SK-N-MC (cell line): ENCODE measurements at regions not wholly inside any gene's neighbourhood (a gene's known extent, or its start where the extent isn't known, plus 50 kb on each side); places are given as distances from the start of the nearest gene placed in this dataset.

Experiments
- DNase-seq: peaks from one replicate; pipeline ENCODE4 v3.0.0-alpha.2; 2011; ENCODE audit warnings: low read depth, low spot score
- H3K27ac ChIP-seq: fragments of 200-600 bp; sonication (generic); 2 replicates; pipeline ENCODE4 v1.5.1; 2016; ENCODE audit warnings: mixed run types
- H3K36me3 ChIP-seq: fragments of 200-600 bp; sonication (generic); 2 replicates; pipeline ENCODE4 v1.6.1; 2017; ENCODE audit warnings: antibody characterized with exemption, low read length, mixed read lengths; ENCODE audit not compliant: insufficient read depth
- H3K4me3 ChIP-seq: fragments of 200-600 bp; sonication (generic); 2 replicates; pipeline ENCODE4 v1.5.1; 2016
- H3K9ac ChIP-seq: fragments of 200-600 bp; sonication (generic); 2 replicates; pipeline ENCODE4 v1.8.0; 2017; ENCODE audit warnings: mixed run types, mixed read lengths; ENCODE audit not compliant: insufficient read length
- H3K9me3 ChIP-seq: fragments of 200-600 bp; sonication (generic); 2 replicates; pipeline ENCODE4 v1.6.1; 2017; ENCODE audit warnings: low read depth, mild to moderate bottlenecking, antibody characterized with exemption, low read length, moderate library complexity, mixed read lengths
- EZH2 ChIP-seq: fragments of 200-600 bp; sonication (generic); IDR thresholded peaks from one replicate; pipeline ENCODE4 v1.6.1; 2017; ENCODE audit warnings: antibody characterized with exemption
- FOXP2 ChIP-seq: optimal IDR thresholded peaks from 2 replicates; pipeline ENCODE3; 2011; ENCODE audit warnings: mild to moderate bottlenecking, moderate library complexity; ENCODE audit not compliant: insufficient read depth; ENCODE audit errors: extremely low read length, control extremely low read depth
- POLR2AphosphoS5 ChIP-seq: IDR thresholded peaks from 2 replicates; pipeline ENCODE4 v1.6.1; 2012; ENCODE audit warnings: mild to moderate bottlenecking, low read depth, low read length, borderline replicate concordance

DNA sequence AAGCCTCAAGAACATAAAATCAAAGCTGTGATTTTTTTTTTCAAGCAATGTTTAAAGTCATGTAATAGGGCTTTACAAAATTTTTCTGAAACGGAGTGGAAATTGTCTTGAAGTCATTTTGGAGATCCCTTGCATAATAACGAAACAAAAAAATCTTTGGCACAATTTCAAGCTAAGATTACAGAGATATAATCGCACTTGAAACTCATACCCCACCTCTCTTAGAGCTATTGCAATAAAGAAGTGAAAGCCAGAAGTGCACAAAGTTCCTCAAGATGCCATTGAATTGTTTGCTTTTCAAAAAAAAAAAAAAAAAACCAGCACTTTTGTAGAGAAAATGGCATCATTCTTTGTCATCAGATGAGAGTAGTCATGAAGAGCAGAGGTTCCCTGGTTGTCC lies 152.3 kb downstream of the PAX3 start:
- peak overlapping the region; percentile 16 for H3K9ac ChIP-seq
- TF ChIP-seq FOXP2 (no peak), EZH2 (no peak), POLR2AphosphoS5 (no peak)
- no peak for DNase-seq
- no peaks in the 10 kb centered on the region for H3K9me3 ChIP-seq
- peak overlapping the region; percentile 43; the same call in 1 of the 2 replicates for H3K27ac ChIP-seq
- H3K36me3 ChIP-seq: no peaks in the 10 kb centered on the region
- H3K4me3 ChIP-seq: peak overlapping the region; percentile 40

DNA sequence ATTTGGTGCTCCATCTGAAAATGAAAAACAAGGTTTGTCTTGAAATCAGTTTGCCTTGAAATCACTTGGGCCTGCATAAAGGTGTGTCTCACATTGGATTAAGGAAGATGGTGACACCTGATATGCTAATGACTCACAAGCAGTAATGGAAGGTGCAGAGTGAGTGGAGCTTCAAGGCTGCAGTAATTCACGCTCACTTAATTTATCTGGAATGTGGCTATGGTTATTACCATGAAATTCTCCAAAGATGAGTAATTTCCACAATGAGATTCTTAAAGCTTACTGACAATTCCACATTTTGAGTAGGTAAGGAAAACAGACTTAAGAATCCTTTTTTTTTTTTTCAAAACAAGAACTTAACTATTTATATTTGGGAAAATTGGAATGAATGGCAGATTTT lies 156.8 kb downstream of the PAX3 start:
- H3K9ac ChIP-seq: no peak overlapping the region
- H3K9me3 ChIP-seq: no peaks in the 10 kb centered on the region
- H3K4me3 ChIP-seq: no peak overlapping the region
- no peak overlapping the region for H3K27ac ChIP-seq
- H3K36me3 ChIP-seq: no peaks in the 10 kb centered on the region
- TF ChIP-seq EZH2 (no peak), FOXP2 (no peak), POLR2AphosphoS5 (no peak)
- DNase-seq: no peak

DNA sequence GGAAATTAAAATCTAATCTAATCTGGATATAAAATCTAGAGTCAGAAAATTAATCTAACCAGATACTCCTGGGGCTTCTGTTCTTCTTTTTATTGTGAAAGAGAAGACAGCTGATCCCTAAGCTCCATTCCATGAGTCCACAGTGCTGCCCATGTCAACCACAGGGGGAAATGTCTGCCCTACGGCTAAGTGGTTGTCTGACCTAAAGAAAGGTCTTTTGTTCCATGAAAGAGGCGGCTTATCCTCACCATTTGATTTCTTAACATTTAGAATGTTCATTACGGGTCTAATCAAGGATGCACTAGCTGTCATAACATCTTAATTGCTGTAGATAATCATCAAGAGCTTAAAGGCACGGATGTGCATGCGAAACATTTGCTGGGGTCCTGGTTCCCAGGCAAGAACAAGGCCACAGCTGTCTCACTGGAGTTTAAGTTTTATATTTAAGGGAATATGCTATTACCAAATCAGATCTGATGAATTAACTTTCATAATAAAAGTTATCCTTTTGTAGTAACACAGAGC lies 162.6 kb downstream of the PAX3 start:
- Histone ChIP-seq H3K9ac (no peak overlapping the region), H3K36me3 (no peaks in the 10 kb centered on the region), H3K27ac (no peak overlapping the region), H3K4me3 (no peak overlapping the region), H3K9me3 (no peaks in the 10 kb centered on the region)
- no peak for DNase-seq
- TF ChIP-seq FOXP2 (no peak), POLR2AphosphoS5 (no peak), EZH2 (no peak)

DNA sequence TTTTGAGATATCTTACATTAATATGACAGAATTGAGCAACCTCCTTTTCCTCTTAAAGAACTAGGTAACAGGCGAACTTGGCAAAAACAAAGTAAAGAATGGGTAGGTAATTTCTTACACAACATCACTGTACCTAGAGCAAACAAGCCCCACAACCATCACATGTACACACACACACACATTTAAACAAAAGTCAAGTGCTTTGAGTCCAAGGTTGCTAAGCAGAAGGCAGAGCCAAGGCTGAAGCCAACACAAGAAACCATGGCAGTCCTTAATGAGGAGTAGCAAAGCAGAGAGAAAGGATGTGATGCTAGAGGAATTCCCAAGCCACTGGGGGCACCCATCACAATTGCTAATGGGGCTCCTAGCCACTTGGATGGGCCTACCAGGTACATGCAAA lies 164.1 kb downstream of the PAX3 start:
- no peak for DNase-seq
- Histone ChIP-seq H3K9me3 (no peaks in the 10 kb centered on the region), H3K36me3 (no peaks in the 10 kb centered on the region), H3K4me3 (no peak overlapping the region), H3K27ac (no peak overlapping the region), H3K9ac (no peak overlapping the region)
- TF ChIP-seq POLR2AphosphoS5 (no peak), EZH2 (no peak), FOXP2 (no peak)

DNA sequence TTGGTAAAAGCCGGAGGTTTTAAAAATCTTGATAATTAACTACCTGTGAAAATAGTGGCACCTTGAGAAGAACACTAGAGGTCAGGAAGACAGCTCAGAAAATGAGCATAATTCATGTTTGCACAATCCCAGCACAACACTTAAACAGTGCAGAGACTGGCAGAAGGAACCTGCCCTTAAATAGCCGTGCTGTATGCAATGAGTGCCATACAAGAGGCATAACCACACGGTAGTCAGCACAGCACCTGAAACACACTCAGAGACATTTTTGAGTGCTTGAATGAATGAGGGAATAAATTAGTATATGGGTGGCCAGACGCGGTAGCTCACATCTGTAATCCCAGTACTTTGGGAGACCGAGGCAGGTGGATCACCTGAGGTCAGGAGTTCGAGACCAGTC lies 164.9 kb downstream of the PAX3 start:
- DNase-seq: no peak
- TF ChIP-seq EZH2 (no peak), FOXP2 (no peak), POLR2AphosphoS5 (no peak)
- Histone ChIP-seq H3K9ac (no peak overlapping the region), H3K4me3 (no peak overlapping the region), H3K9me3 (no peaks in the 10 kb centered on the region), H3K27ac (no peak overlapping the region), H3K36me3 (no peaks in the 10 kb centered on the region)

DNA sequence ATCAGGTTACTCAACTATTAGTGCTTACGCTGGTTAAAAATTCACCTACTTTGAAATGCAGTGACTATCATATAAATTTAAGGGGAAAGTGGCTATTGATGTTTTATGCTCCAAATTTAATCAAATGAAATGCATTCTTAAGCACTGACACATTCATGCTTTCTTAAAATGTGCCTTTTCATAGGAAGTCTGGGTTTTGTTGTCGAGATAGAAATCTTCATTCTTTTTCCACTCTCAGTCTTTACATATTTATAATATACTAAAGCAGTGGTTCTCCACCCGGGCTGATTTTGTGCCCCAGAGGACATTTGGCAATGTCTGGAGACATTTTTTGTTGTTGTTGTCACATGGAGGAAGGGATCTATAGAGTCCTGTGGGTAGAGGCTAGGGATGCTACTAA lies 167.9 kb downstream of the PAX3 start:
- no peak for DNase-seq
- TF ChIP-seq POLR2AphosphoS5: no peak
- TF ChIP-seq FOXP2: no peak
- TF ChIP-seq EZH2: no peak
- peak overlapping the region; percentile 29; the same call in 1 of the 2 replicates for H3K27ac ChIP-seq
- no peak overlapping the region for H3K9ac ChIP-seq
- H3K36me3 ChIP-seq: no peaks in the 10 kb centered on the region
- no peak overlapping the region for H3K4me3 ChIP-seq
- no peaks in the 10 kb centered on the region for H3K9me3 ChIP-seq

DNA sequence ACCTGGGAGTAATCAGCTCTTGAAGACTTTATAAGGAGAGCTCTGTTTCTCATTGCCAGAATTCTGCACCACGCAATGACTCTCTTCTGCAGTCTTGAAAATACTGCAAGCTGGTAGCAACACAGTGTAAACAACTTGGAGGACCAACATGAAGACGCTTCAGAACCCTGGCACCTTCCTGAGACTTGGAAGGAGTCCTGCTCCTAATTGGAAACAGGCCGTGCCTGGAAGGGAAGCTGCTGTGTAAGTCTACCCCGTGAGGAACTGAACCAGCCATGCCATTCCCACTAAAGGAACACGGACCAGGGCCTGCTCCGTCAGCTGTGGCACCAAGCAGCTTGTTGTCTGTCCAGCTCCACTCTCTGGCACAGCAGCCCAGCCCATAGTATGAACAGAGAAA lies 171.1 kb downstream of the PAX3 start:
- TF ChIP-seq FOXP2 (peak; percentile 100), EZH2 (no peak)
- peak overlapping the region; percentile 40 for H3K4me3 ChIP-seq
- H3K27ac ChIP-seq: peak overlapping the region; percentile 87
- H3K9me3 ChIP-seq: no peaks in the 10 kb centered on the region
- H3K36me3 ChIP-seq: no peaks in the 10 kb centered on the region
- H3K9ac ChIP-seq: no peak overlapping the region
- no peak for DNase-seq

DNA sequence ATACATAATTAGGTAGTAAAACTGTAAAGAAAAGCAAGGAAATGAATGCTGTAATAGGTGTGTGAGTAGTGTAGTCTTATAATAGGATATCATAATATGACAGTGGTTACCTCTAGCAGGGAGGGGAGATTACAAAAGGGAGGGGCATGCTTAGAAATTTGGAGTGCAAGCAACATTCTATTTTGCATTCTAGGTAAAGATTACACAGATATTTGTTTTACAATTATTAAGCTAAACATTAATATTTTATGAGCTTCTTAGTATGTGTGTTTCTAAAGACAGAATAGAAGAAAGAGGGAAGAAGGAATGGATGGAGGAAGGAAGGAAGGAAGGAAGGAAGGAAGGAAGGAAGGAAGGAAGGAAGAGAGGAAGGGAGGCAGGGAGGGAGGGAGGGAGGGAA lies 177.9 kb downstream of the PAX3 start:
- Histone ChIP-seq H3K9ac (no peak overlapping the region), H3K27ac (peak overlapping the region; percentile 82), H3K36me3 (no peaks in the 10 kb centered on the region), H3K4me3 (peak overlapping the region; percentile 40), H3K9me3 (no peaks in the 10 kb centered on the region)
- DNase-seq: peak; percentile 91
- TF ChIP-seq EZH2 (no peak), POLR2AphosphoS5 (no peak), FOXP2 (no peak)

DNA sequence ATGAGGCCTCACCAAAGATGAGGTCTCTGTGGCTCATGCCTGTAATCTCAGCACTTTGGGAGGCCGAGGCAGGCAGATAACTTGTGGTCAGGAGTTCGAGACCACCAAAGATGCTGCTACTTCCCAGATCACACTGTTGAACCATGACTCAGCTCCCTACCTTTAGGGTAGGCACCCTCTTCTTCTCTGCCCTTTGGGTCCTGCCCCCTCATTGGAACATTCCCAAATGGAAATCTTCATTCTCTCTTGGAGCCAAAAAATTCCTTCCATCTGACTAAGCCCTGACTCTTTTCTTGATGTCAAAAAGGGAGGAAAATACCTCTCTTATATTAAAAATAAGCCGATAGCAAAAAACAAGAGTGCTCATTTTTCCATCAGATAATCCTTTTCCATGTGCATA lies 183.5 kb downstream of the PAX3 start:
- TF ChIP-seq POLR2AphosphoS5 (no peak), FOXP2 (no peak), EZH2 (no peak)
- Histone ChIP-seq H3K36me3 (no peaks in the 10 kb centered on the region), H3K9me3 (no peaks in the 10 kb centered on the region), H3K4me3 (no peak overlapping the region), H3K27ac (no peak overlapping the region), H3K9ac (no peak overlapping the region)
- no peak for DNase-seq
